Kidney (tissue), 13 donors: ENCODE measurements at regions not wholly inside any gene's neighbourhood (a gene's known extent, or its start where the extent isn't known, plus 50 kb on each side); places are given as distances from the start of the nearest gene placed in this dataset.

Source experiments
- DNase-seq, 5 donors: peaks; one replicate each; pipeline ENCODE4 v3.0.0-alpha.2; 2013 to 2020
- FAIRE-seq: peaks from 2 replicates; lab custom pipeline; 2012; peaks lifted over from hg19 to GRCh38; lab: Jason Lieb, UNC
- H3K27ac ChIP-seq, 2 donors: one replicate each; pipeline ENCODE4 v1.7.0; 2013; ENCODE audit warnings: low read depth in 2 of 2, low read length in 2 of 2, inconsistent platforms in 1 of 2
- H3K27me3 ChIP-seq: one replicate; pipeline ENCODE4 v1.7.1; 2013; ENCODE audit warnings: low read length, inconsistent platforms; ENCODE audit not compliant: control insufficient read depth, insufficient read depth
- H3K36me3 ChIP-seq, 3 donors: one replicate each; pipeline versions ENCODE4 v1.7.0 to v1.7.1; 2013; ENCODE audit warnings: low read length in 3 of 3, control low read depth in 1 of 3, inconsistent platforms in 1 of 3; ENCODE audit not compliant: insufficient read depth in 3 of 3, control insufficient read depth in 2 of 3
- H3K4me1 ChIP-seq, 3 donors: one replicate each; pipeline versions ENCODE4 v1.7.0 to v1.7.1; 2013; ENCODE audit warnings: low read length in 3 of 3, inconsistent platforms in 1 of 3, low read depth in 1 of 3; ENCODE audit not compliant: control insufficient read depth in 2 of 3, insufficient read depth in 2 of 3
- H3K4me3 ChIP-seq, 3 donors: one replicate each; pipeline versions ENCODE4 v1.7.0 to v1.8.1; 2013; ENCODE audit warnings: low read length in 3 of 3, control low read depth in 1 of 3, inconsistent platforms in 1 of 3
- H3K9ac ChIP-seq, 3 donors: one replicate each; pipeline versions ENCODE4 v1.7.0 to v1.7.1; 2013; ENCODE audit warnings: low read length in 3 of 3, control low read depth in 1 of 3, inconsistent platforms in 1 of 3
- H3K9me3 ChIP-seq, 3 donors: one replicate each; pipeline versions ENCODE4 v1.7.0 to v1.7.1; 2013; ENCODE audit warnings: low read length in 3 of 3, control low read depth in 1 of 3, inconsistent platforms in 1 of 3; ENCODE audit not compliant: control insufficient read depth in 2 of 3, insufficient read depth in 1 of 3
- CTCF ChIP-seq: IDR thresholded peaks from 3 replicates; pipeline ENCODE4 v1.5.1; 2012; ENCODE audit warnings: mild to moderate bottlenecking, moderate library complexity, borderline replicate concordance; ENCODE audit not compliant: insufficient read depth; ENCODE audit errors: extremely low read depth
- intact Hi-C: fragments of 100-400 bp; cut with DNase I; formaldehyde crosslinking; loops from one replicate; pipeline ENCODE4 v1.11.1; 2022
- donor health status: control.
- donor health status: control.
- donor health status: control.
- donor health status: control.
- donor health status: control.
- donor health status: DM: yes; HTN: yes; CAD: no.
- donor health status: Normal renal cell carcinoma (clear cell type).

DNA sequence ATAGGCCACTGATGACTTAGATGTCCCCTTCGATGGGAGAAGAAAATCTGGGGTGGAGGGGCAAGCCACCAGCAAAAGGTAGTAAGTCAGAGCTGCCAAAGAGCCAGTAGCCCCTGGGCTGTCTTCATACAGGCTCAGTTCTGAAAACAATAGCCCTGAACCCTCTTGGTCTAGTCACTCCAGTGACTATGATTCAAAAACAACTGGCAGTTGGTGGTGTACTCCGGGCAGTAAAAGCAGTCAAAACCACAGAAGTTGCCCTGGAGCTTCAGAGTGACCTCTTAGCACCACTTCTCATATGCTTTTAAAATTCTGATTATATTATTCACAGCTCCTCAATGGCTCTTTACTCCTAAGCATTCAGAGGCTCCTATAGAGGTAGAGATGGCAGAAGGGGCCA lies 164.3 kb upstream of the MAMLD1 start:
- H3K36me3 ChIP-seq, result no peaks in the 10 kb centered on the region
- no peak for TF ChIP-seq CTCF
- DNase-seq, result no peak
- H3K9ac ChIP-seq, result no peak overlapping the region
- no peaks in the 10 kb centered on the region for H3K9me3 ChIP-seq
- intact Hi-C loops, result no loop called here
- no peaks in the 10 kb centered on the region for H3K27me3 ChIP-seq
- no peak for FAIRE-seq
- no peaks in the 10 kb centered on the region for H3K4me1 ChIP-seq
- H3K27ac ChIP-seq, result no peak overlapping the region
- H3K4me3 ChIP-seq, result no peak overlapping the region

GRCh38 chrX:150199181-150199580 lies 163.9 kb upstream of the MAMLD1 start:
- H3K4me1 ChIP-seq, result no peaks in the 10 kb centered on the region
- H3K27ac ChIP-seq, result no peak overlapping the region
- DNase-seq (no peak), FAIRE-seq (no peak)
- no peaks in the 10 kb centered on the region for H3K36me3 ChIP-seq
- H3K9me3 ChIP-seq, result no peaks in the 10 kb centered on the region
- intact Hi-C loops, result no loop called here
- H3K9ac ChIP-seq, result no peak overlapping the region
- no peak for TF ChIP-seq CTCF
- no peak overlapping the region for H3K4me3 ChIP-seq
- no peaks in the 10 kb centered on the region for H3K27me3 ChIP-seq

GRCh38 chrX:150199803-150200202 lies 163.3 kb upstream of the MAMLD1 start:
- no peak for FAIRE-seq
- Histone ChIP-seq H3K9me3 (no peaks in the 10 kb centered on the region), H3K27ac (no peak overlapping the region), H3K4me3 (no peak overlapping the region), H3K9ac (no peak overlapping the region), H3K36me3 (no peaks in the 10 kb centered on the region), H3K4me1 (no peaks in the 10 kb centered on the region), H3K27me3 (no peaks in the 10 kb centered on the region)
- no peak for DNase-seq
- TF ChIP-seq CTCF, result no peak
- intact Hi-C loops, result no loop called here

DNA sequence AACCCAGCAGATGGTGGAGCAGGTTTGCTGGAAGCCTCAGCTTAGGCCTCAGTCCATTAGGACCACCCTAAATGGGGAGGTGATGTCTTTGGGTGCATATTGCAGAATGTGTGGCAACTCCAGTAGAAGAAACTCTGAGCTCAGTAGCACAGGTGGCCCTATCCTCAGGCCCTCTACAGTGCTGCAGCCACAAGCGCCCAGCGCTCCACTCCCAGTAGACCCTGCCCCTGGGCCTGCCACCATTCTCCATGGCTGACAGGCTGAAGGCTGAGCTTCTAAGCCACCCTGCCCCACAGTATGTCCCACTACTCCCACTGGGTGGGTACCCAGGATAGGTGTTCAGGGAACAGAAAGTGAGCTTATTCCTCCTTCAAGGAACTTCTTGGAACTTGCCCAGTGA lies 162.8 kb upstream of the MAMLD1 start:
- H3K4me1 ChIP-seq, result no peaks in the 10 kb centered on the region
- H3K9me3 ChIP-seq, result no peaks in the 10 kb centered on the region
- H3K4me3 ChIP-seq, result no peak overlapping the region
- no peak for DNase-seq
- FAIRE-seq, result no peak
- intact Hi-C loops, result no loop called here
- no peaks in the 10 kb centered on the region for H3K36me3 ChIP-seq
- H3K27ac ChIP-seq, result no peak overlapping the region
- no peak for TF ChIP-seq CTCF
- no peaks in the 10 kb centered on the region for H3K27me3 ChIP-seq
- no peak overlapping the region for H3K9ac ChIP-seq
